Progenitor cell of endocrine pancreas (in vitro differentiated cells): ENCODE measurements at regions not wholly inside any gene's neighbourhood (a gene's known extent, or its start where the extent isn't known, plus 50 kb on each side); places are given as distances from the start of the nearest gene placed in this dataset.

Source experiments
- DNase-seq: peaks from one replicate; pipeline ENCODE4 v3.0.0; 2021; ENCODE audit warnings: low spot score; ENCODE audit not compliant: unreplicated experiment
- H3K27ac Mint-ChIP-seq: 2 replicates; pipeline ENCODE4 v1.8.0; 2021; ENCODE audit warnings: mild to moderate bottlenecking, moderate library complexity, mixed read lengths
- H3K27me3 Mint-ChIP-seq: 2 replicates; pipeline ENCODE4 v1.8.0; 2021; ENCODE audit warnings: mixed read lengths
- H3K36me3 Mint-ChIP-seq: 2 replicates; pipeline ENCODE4 v1.8.0; 2022; ENCODE audit warnings: mixed read lengths; ENCODE audit not compliant: insufficient read depth
- H3K4me1 Mint-ChIP-seq: 2 replicates; pipeline ENCODE4 v1.8.0; 2021; ENCODE audit warnings: low read depth, mixed read lengths
- H3K4me3 Mint-ChIP-seq: 2 replicates; pipeline ENCODE4 v1.8.0; 2021; ENCODE audit warnings: low read depth, mild to moderate bottlenecking, moderate library complexity, mixed read lengths
- H3K9me3 Mint-ChIP-seq: 2 replicates; pipeline ENCODE4 v1.8.0; 2021; ENCODE audit warnings: low read depth, mixed read lengths
- CTCF ChIP-seq: fragments of 200-600 bp; sonication (generic); IDR thresholded peaks from one replicate; pipeline ENCODE4 v1.5.0; 2021; ENCODE audit warnings: antibody characterized with exemption, mild to moderate bottlenecking; ENCODE audit not compliant: unreplicated experiment

GRCh38 chr7:46244757-46245156, 323.7 kb upstream of the IGFBP3 start:
- H3K4me1 Mint-ChIP-seq: peaks cover 3% of the 10 kb centered on the region
- H3K9me3 Mint-ChIP-seq: peaks cover 3% of the 10 kb centered on the region
- no peak overlapping the region for H3K27ac Mint-ChIP-seq
- no peaks in the 10 kb centered on the region for H3K36me3 Mint-ChIP-seq
- no peak for TF ChIP-seq CTCF
- DNase-seq: no peak
- H3K4me3 Mint-ChIP-seq: no peak overlapping the region
- H3K27me3 Mint-ChIP-seq: no peaks in the 10 kb centered on the region

- no peak for DNase-seq
- Mint-ChIP-seq H3K27me3 (no peaks in the 10 kb centered on the region), H3K4me3 (no peak overlapping the region), H3K27ac (no peak overlapping the region), H3K9me3 (peaks cover 3% of the 10 kb centered on the region), H3K4me1 (peaks cover 3% of the 10 kb centered on the region), H3K36me3 (no peaks in the 10 kb centered on the region)
- TF ChIP-seq CTCF: no peak
Observed at GRCh38 chr7:46243406-46243805, 322.3 kb upstream of the IGFBP3 start.

GRCh38 chr7:46239846-46240245, 318.8 kb upstream of the IGFBP3 start:
- no peak overlapping the region for H3K4me3 Mint-ChIP-seq
- peaks cover 1% of the 10 kb centered on the region for H3K4me1 Mint-ChIP-seq
- no peak for DNase-seq
- peaks cover 3% of the 10 kb centered on the region for H3K9me3 Mint-ChIP-seq
- no peaks in the 10 kb centered on the region for H3K27me3 Mint-ChIP-seq
- H3K36me3 Mint-ChIP-seq: no peaks in the 10 kb centered on the region
- no peak overlapping the region for H3K27ac Mint-ChIP-seq
- TF ChIP-seq CTCF: no peak

- H3K9me3 Mint-ChIP-seq: peaks cover under 1% of the 10 kb centered on the region
- no peak overlapping the region for H3K4me3 Mint-ChIP-seq
- no peaks in the 10 kb centered on the region for H3K4me1 Mint-ChIP-seq
- no peak for TF ChIP-seq CTCF
- no peaks in the 10 kb centered on the region for H3K27me3 Mint-ChIP-seq
- H3K27ac Mint-ChIP-seq: no peak overlapping the region
- H3K36me3 Mint-ChIP-seq: no peaks in the 10 kb centered on the region
- DNase-seq: no peak
Observed at GRCh38 chr7:46237466-46237865, 316.4 kb upstream of the IGFBP3 start.

GRCh38 chr7:46233585-46234329, 312.7 kb upstream of the IGFBP3 start:
- Mint-ChIP-seq H3K4me1 (no peaks in the 10 kb centered on the region), H3K36me3 (no peaks in the 10 kb centered on the region), H3K9me3 (no peaks in the 10 kb centered on the region), H3K27me3 (no peaks in the 10 kb centered on the region), H3K4me3 (no peak overlapping the region), H3K27ac (no peak overlapping the region)
- DNase-seq: no peak
- no peak for TF ChIP-seq CTCF
